MM.1S (cell line): ENCODE measurements at regions not wholly inside any gene's neighbourhood (a gene's known extent, or its start where the extent isn't known, plus 50 kb on each side); places are given as distances from the start of the nearest gene placed in this dataset.

Experiments
- DNase-seq: peaks from one replicate; pipeline ENCODE4 v3.0.0-alpha.2; 2015
- H2AFZ ChIP-seq: fragments of 300-600 bp; sonication (generic); 2 replicates; pipeline ENCODE4 v1.6.0; 2016; ENCODE audit warnings: antibody characterized with exemption, low read length
- H3F3A ChIP-seq: fragments of 300-600 bp; sonication (generic); 2 replicates; pipeline ENCODE4 v1.6.1; 2016; ENCODE audit warnings: mild to moderate bottlenecking, antibody characterized with exemption, low read length, moderate library complexity, mixed read lengths; ENCODE audit not compliant: insufficient read depth
- H3K27ac ChIP-seq: fragments of 300-600 bp; sonication (generic); 2 replicates; pipeline ENCODE4 v1.5.1; 2016; ENCODE audit warnings: mild to moderate bottlenecking, low read length
- H3K27me3 ChIP-seq: fragments of 300-600 bp; sonication (generic); replicated peaks from 2 replicates; pipeline ENCODE4 v1.6.0; 2016; ENCODE audit warnings: low read length; ENCODE audit not compliant: insufficient read depth
- H3K36me3 ChIP-seq: fragments of 300-600 bp; sonication (generic); replicated peaks from 2 replicates; pipeline ENCODE4 v1.6.1; 2016; ENCODE audit warnings: mild to moderate bottlenecking, low read length, mixed read lengths; ENCODE audit not compliant: insufficient read depth
- H3K4me1 ChIP-seq: fragments of 300-600 bp; sonication (generic); 2 replicates; pipeline ENCODE4 v1.6.1; 2016; ENCODE audit warnings: low read length, mixed read lengths
- H3K4me2 ChIP-seq: fragments of 300-600 bp; sonication (generic); 2 replicates; pipeline ENCODE4 v1.6.0; 2016; ENCODE audit warnings: low read depth, low read length
- H3K4me3 ChIP-seq: fragments of 300-600 bp; sonication (generic); 2 replicates; pipeline ENCODE4 v1.5.1; 2016; ENCODE audit warnings: low read length, mixed read lengths
- H3K79me2 ChIP-seq: fragments of 300-600 bp; sonication (generic); 2 replicates; pipeline ENCODE4 v1.6.1; 2016; ENCODE audit warnings: mixed run types, low read length, mixed read lengths
- H3K9ac ChIP-seq: fragments of 300-600 bp; sonication (generic); 2 replicates; pipeline ENCODE4 v1.6.1; 2016; ENCODE audit warnings: low read length, mixed read lengths
- H3K9me2 ChIP-seq: fragments of 300-600 bp; sonication (generic); replicated peaks from 2 replicates; pipeline ENCODE4 v1.6.1; 2016; ENCODE audit warnings: mild to moderate bottlenecking, low read length, mixed read lengths; ENCODE audit not compliant: insufficient read depth
- H3K9me3 ChIP-seq: fragments of 300-600 bp; sonication (generic); replicated peaks from 2 replicates; pipeline ENCODE4 v1.6.1; 2016; ENCODE audit warnings: mild to moderate bottlenecking, low read length, mixed read lengths; ENCODE audit not compliant: insufficient read depth
- H4K20me1 ChIP-seq: fragments of 300-600 bp; sonication (generic); 2 replicates; pipeline ENCODE4 v1.6.1; 2016; ENCODE audit warnings: mild to moderate bottlenecking, low read length, moderate library complexity, mixed read lengths; ENCODE audit not compliant: insufficient read depth
- EZH2 ChIP-seq: fragments of 300-600 bp; sonication (generic); optimal IDR thresholded peaks from 2 replicates; pipeline ENCODE3; 2017; ENCODE audit warnings: low read depth, mild to moderate bottlenecking, antibody characterized with exemption, low read length, mixed read lengths
- EZH2phosphoT487 ChIP-seq: fragments of 300-600 bp; sonication (generic); IDR thresholded peaks from 2 replicates; pipeline ENCODE4 v1.6.1; 2018; ENCODE audit warnings: antibody characterized with exemption, low read length
- TF ChIP-seq, protein P1 (sequence below): fragments of 300-600 bp; sonication (generic); IDR thresholded peaks from 2 replicates; pipeline ENCODE4 v1.5.1; 2016; ENCODE audit warnings: antibody characterized with exemption, low read length, mixed read lengths

DNA sequence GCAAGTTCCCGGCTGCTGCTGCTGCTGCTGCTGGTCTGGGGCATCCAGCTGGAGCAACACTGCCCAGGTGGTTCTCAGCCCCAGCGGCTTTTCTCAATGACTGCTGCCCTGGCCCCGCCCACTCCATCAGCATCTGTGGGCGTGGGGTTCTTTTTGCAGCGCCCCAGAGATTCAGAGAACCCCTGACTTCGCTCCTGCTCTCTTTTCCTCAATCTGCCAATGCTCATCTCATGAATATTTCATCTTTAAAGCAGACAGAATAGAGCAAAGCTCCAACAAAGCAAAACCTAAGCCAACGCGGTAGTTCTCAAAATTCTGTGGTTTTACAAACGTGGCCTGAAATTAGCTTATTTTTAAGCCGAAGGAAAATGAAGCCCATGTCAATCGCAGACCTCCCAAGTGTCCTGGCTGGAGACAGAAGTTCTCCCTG is 363.6 kb downstream of the CTTN start:
- Histone ChIP-seq H3K4me3 (no peak overlapping the region), H4K20me1 (no peaks in the 10 kb centered on the region), H3K27me3 (peaks cover 62% of the 10 kb centered on the region), H2AFZ (no peak overlapping the region), H3K9me2 (no peaks in the 10 kb centered on the region), H3K4me2 (no peak overlapping the region), H3K36me3 (no peaks in the 10 kb centered on the region), H3K9me3 (no peaks in the 10 kb centered on the region), H3K79me2 (no peaks in the 10 kb centered on the region), H3K27ac (no peak overlapping the region), H3K4me1 (no peaks in the 10 kb centered on the region), H3F3A (no peaks in the 10 kb centered on the region), H3K9ac (no peak overlapping the region)
- TF ChIP-seq, protein P1, sequence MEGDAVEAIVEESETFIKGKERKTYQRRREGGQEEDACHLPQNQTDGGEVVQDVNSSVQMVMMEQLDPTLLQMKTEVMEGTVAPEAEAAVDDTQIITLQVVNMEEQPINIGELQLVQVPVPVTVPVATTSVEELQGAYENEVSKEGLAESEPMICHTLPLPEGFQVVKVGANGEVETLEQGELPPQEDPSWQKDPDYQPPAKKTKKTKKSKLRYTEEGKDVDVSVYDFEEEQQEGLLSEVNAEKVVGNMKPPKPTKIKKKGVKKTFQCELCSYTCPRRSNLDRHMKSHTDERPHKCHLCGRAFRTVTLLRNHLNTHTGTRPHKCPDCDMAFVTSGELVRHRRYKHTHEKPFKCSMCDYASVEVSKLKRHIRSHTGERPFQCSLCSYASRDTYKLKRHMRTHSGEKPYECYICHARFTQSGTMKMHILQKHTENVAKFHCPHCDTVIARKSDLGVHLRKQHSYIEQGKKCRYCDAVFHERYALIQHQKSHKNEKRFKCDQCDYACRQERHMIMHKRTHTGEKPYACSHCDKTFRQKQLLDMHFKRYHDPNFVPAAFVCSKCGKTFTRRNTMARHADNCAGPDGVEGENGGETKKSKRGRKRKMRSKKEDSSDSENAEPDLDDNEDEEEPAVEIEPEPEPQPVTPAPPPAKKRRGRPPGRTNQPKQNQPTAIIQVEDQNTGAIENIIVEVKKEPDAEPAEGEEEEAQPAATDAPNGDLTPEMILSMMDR, result no peak
- TF ChIP-seq EZH2 (no peak), EZH2phosphoT487 (no peak)
- no peak for DNase-seq

DNA sequence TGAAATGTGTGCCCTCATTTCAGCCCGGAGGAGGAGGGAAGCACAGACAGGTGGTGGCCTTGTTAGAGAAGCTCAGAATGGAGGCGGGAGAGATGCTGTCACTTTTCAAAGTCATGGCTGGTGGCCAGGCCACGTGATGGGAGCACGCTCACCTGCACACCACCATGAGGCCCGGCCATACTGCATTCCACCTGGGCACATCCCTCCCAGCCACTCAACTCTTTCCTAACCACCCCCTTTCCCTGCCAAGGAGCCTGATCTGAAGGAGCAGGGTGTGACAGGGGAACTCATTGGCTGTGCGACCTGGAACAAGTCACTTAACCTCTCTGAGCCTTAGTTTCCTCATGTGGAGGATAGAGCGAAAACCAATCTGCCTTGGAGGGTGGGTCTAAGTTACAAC is 364.5 kb downstream of the CTTN start:
- Histone ChIP-seq H4K20me1 (no peaks in the 10 kb centered on the region), H3K4me2 (no peak overlapping the region), H3K4me1 (no peaks in the 10 kb centered on the region), H3K27me3 (peaks cover 62% of the 10 kb centered on the region), H3K9ac (no peak overlapping the region), H2AFZ (no peak overlapping the region), H3K27ac (no peak overlapping the region), H3K4me3 (no peak overlapping the region), H3K36me3 (no peaks in the 10 kb centered on the region), H3F3A (no peaks in the 10 kb centered on the region), H3K79me2 (no peaks in the 10 kb centered on the region), H3K9me3 (no peaks in the 10 kb centered on the region), H3K9me2 (no peaks in the 10 kb centered on the region)
- no peak for DNase-seq
- TF ChIP-seq EZH2, result no peak
- no peak for TF ChIP-seq EZH2phosphoT487
- TF ChIP-seq, protein P1, result no peak

DNA sequence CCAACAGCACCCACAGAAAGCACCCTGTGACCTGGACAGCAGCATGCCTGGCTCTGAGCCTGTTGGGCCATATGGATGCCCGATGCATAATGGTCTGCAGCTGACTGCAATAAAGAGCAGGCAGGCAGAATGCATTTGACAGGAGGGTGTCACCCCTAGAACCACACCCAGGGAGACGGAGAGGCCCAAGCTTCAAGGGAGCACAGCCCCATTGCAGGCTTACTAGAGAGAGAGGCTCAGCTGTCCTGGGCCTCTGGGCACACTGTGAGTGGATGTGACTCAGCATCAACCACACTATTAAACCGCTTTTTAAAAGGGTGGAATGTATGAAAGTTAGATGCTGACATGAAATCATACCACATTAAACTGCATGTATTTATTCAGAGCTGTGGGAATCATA is 365.3 kb downstream of the CTTN start:
- H3K9me3 ChIP-seq, result no peaks in the 10 kb centered on the region
- no peak overlapping the region for H3K4me2 ChIP-seq
- H3K4me3 ChIP-seq, result no peak overlapping the region
- H3K27ac ChIP-seq, result no peak overlapping the region
- no peaks in the 10 kb centered on the region for H3K4me1 ChIP-seq
- no peaks in the 10 kb centered on the region for H4K20me1 ChIP-seq
- H3K9me2 ChIP-seq, result no peaks in the 10 kb centered on the region
- no peaks in the 10 kb centered on the region for H3K79me2 ChIP-seq
- no peak for DNase-seq
- peaks cover 57% of the 10 kb centered on the region for H3K27me3 ChIP-seq
- TF ChIP-seq EZH2 (no peak), EZH2phosphoT487 (no peak)
- TF ChIP-seq, protein P1, result no peak
- no peak overlapping the region for H2AFZ ChIP-seq
- H3K9ac ChIP-seq, result no peak overlapping the region
- H3K36me3 ChIP-seq, result no peaks in the 10 kb centered on the region
- no peaks in the 10 kb centered on the region for H3F3A ChIP-seq
